Fibroblast of pulmonary artery (primary cell): ENCODE measurements at regions not wholly inside any gene's neighbourhood (a gene's known extent, or its start where the extent isn't known, plus 50 kb on each side); places are given as distances from the start of the nearest gene placed in this dataset.

Experiments used
- DNase-seq: peaks from one replicate; pipeline ENCODE4 v3.0.0-alpha.2; 2010; ENCODE audit warnings: low read depth
- H3K4me3 ChIP-seq: replicated peaks from 2 replicates; pipeline ENCODE4 v1.5.1; 2011; ENCODE audit warnings: low read depth, mild to moderate bottlenecking, control low read depth, low read length, moderate library complexity
- CTCF ChIP-seq: IDR thresholded peaks from 2 replicates; pipeline ENCODE4 v1.5.1; 2011; ENCODE audit warnings: mild to moderate bottlenecking, control low read depth, low read length, inconsistent platforms; ENCODE audit errors: missing control alignments

DNA sequence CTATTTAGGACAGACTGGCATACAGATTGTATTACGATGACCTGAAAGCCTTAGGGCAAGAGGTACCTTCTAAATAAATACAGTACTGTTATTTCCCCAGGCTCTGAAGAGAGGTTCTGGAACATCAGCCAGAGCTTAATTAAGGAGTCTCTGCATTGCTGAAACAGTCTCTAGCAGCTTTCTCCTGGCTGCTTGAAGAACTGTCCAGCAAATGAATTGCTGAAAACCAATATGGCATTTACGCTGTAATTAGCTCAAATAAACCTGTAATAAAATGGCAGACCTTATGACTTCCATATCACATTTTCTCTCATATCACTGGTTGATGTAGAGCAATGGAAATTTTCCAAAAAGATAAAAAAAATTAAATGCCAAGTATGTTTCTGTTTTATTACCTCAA lies 636.3 kb downstream of the GABRG2 start:
- H3K4me3 ChIP-seq = no peak overlapping the region
- TF ChIP-seq CTCF = no peak
- DNase-seq = no peak

DNA sequence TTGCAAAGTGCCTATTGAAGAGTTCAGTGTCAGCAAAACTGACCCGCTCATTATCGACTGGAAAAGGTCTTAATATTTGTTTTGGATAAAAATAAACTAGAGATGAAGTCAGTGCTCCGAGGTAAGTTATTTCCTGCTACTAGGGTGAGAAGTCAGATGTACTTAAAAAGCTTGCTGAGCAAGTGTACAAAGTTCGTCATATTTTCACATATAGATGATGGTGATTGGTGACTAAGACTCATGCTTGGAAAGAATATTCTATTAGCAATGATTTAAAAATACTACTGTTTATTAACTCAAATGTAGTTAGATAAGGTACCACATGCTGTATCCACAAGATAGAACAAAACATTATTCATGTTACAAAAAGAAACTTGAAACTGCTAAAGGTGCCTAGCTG lies 643.7 kb downstream of the GABRG2 start:
- no peak for TF ChIP-seq CTCF
- DNase-seq = no peak
- H3K4me3 ChIP-seq = no peak overlapping the region

DNA sequence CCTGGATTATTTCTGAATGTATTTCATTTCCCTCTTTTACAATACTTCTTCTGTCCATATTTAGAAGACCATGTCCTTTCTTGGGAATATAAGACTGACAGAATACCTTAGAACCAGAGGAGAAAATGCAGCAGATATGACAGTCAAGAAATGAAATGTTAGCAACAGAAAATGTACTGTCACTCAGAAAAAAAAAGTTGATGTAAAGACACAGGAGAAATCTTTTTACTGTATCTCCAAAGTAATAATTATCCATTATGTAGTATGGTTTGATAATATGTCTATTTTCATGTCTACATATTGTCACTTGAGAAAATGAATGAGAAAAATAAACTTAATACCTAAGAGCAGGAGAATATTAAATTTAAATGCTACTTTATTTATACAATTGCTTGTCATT lies 652.1 kb downstream of the GABRG2 start:
- no peak overlapping the region for H3K4me3 ChIP-seq
- DNase-seq = no peak
- no peak for TF ChIP-seq CTCF

- H3K4me3 ChIP-seq = no peak overlapping the region
- no peak for TF ChIP-seq CTCF
- no peak for DNase-seq
These were observed 653.6 kb downstream of the GABRG2 start for GRCh38 chr5:162721125-162721524.

GRCh38 chr5:162752612-162753011 lies 684.8 kb upstream of the CCNG1 start:
- DNase-seq = no peak
- no peak for TF ChIP-seq CTCF

DNA sequence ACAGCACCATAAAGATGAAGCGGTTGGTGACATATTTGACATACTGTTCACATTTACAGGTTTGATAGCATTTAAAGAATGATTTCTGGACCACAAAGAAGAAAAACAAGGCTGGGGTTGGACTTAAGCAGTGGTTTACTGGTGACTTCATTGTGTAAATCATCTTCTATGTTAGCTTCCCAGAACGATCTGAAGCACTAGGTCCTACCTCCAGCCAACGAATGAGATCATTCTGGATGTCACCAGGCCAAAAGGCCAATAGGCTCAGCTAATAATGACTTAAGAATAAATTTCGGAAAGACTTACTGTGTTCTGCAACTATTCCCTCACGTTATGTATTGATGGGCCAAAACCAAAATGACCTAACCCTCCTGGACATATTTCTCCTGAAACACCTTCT lies 675.3 kb upstream of the CCNG1 start:
- no peak for TF ChIP-seq CTCF
- DNase-seq = no peak
- no peak overlapping the region for H3K4me3 ChIP-seq

More at GRCh38 chr5:162752612-162753011, 684.8 kb upstream of the CCNG1 start:
- no peak overlapping the region for H3K4me3 ChIP-seq

- no peak for TF ChIP-seq CTCF
- H3K4me3 ChIP-seq = no peak overlapping the region
- DNase-seq = no peak
These were observed 668.4 kb upstream of the CCNG1 start for GRCh38 chr5:162769019-162769418.
